NCI-H82 treated with DMSO at 0.1 percent for 48 hours (cell line): ENCODE measurements at regions not wholly inside any gene's neighbourhood (a gene's known extent, or its start where the extent isn't known, plus 50 kb on each side); places are given as distances from the start of the nearest gene placed in this dataset.
"Not testable (repeated sequence)": the region's sequence is repeated elsewhere in the genome, so short reads cannot be mapped to it uniquely, and the experiment has no call there.

Experiments
- DNase-seq: peaks from one replicate; lab custom pipeline; 2025; ENCODE audit not compliant: unreplicated experiment; lab: John Stamatoyannopoulos, UW

GRCh38 chr14:71552809-71553208 lies 379.4 kb upstream of the RGS6 start:
- no peak for DNase-seq

GRCh38 chr14:71553779-71554178 lies 378.4 kb upstream of the RGS6 start:
- DNase-seq, result no peak

- DNase-seq, result no peak
Measured at GRCh38 chr14:71554323-71554722, 377.9 kb upstream of the RGS6 start.

GRCh38 chr14:71554959-71555612 lies 377.1 kb upstream of the RGS6 start:
- no peak for DNase-seq

GRCh38 chr14:71555654-71556559 lies 376.3 kb upstream of the RGS6 start:
- DNase-seq, result no peak

- DNase-seq, result no peak
Measured at GRCh38 chr14:71556730-71557129, 375.5 kb upstream of the RGS6 start.

- DNase-seq, result no peak
Measured at GRCh38 chr14:71557351-71557750, 374.9 kb upstream of the RGS6 start.

- not testable (repeated sequence) for DNase-seq
Measured at GRCh38 chr14:71558943-71559342, 373.3 kb upstream of the RGS6 start.

GRCh38 chr14:71560751-71561150 lies 371.5 kb upstream of the RGS6 start:
- no peak for DNase-seq

GRCh38 chr14:71563492-71564153 lies 368.6 kb upstream of the RGS6 start:
- DNase-seq, result peak; percentile 15

- DNase-seq, result no peak
Measured at GRCh38 chr14:71566276-71566675, 366.0 kb upstream of the RGS6 start.

- DNase-seq, result not testable (repeated sequence)
Measured at GRCh38 chr14:71567499-71568133, 364.6 kb upstream of the RGS6 start.

- DNase-seq, result no peak
Measured at GRCh38 chr14:71574976-71575375, 357.3 kb upstream of the RGS6 start.

GRCh38 chr14:71576472-71576871 lies 355.8 kb upstream of the RGS6 start:
- DNase-seq, result no peak

- DNase-seq, result peak; percentile 44
Measured at GRCh38 chr14:71579331-71579730, 352.9 kb upstream of the RGS6 start.

- DNase-seq, result no peak
Measured at GRCh38 chr14:71582705-71583104, 349.5 kb upstream of the RGS6 start.

- DNase-seq, result no peak
Measured at GRCh38 chr14:71583194-71583593, 349.0 kb upstream of the RGS6 start.

- DNase-seq, result no peak
Measured at GRCh38 chr14:71583705-71584104, 348.5 kb upstream of the RGS6 start.

- DNase-seq, result no peak
Measured at GRCh38 chr14:71585361-71585760, 346.9 kb upstream of the RGS6 start.

GRCh38 chr14:71586131-71586897 lies 345.9 kb upstream of the RGS6 start:
- DNase-seq, result no peak

GRCh38 chr14:71588028-71588427 lies 344.2 kb upstream of the RGS6 start:
- DNase-seq, result no peak
